ENCODE measurements at regions not wholly inside any gene's neighbourhood (a gene's known extent, or its start where the extent isn't known, plus 50 kb on each side); places are given as distances from the start of the nearest gene placed in this dataset.

DNA sequence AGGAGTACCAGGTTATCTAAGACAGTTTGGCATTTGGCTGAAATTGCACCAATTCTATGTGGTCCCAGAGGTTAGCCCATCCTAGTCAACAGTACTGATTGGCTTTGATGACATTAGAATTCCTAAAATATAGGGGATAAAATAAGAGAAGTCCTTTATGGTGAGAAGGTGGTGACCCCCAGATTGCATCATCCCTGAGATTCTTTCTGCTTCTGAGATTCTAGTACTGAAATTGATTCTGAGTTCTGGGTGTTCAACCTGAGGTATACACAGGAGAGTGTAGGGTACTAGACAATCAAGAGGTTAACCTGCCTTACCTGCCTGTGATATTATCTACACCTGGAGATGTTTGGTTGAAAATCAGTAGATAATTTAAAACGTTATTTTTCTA is 140.9 kb upstream of the MRPS22 start:
- DNase-seq (ENCODE audit: low spot score) (no peak), FAIRE-seq (no peak), ATAC-seq (no peak)
- H3K4me2 ChIP-seq (ENCODE audit: low read depth, low read length), result no peak overlapping the region
- no peaks in the 10 kb centered on the region for H3K4me1 ChIP-seq (ENCODE audit: insufficient read depth, low read length)
- no peak overlapping the region for H3K27ac ChIP-seq (ENCODE audit: extremely low read length, insufficient read depth, low read length)
- no peak for TF ChIP-seq GTF3A (CRISPR knock-in tag; conservative IDR thresholded peaks at IDR 0.05)
- TF ChIP-seq, protein P1, sequence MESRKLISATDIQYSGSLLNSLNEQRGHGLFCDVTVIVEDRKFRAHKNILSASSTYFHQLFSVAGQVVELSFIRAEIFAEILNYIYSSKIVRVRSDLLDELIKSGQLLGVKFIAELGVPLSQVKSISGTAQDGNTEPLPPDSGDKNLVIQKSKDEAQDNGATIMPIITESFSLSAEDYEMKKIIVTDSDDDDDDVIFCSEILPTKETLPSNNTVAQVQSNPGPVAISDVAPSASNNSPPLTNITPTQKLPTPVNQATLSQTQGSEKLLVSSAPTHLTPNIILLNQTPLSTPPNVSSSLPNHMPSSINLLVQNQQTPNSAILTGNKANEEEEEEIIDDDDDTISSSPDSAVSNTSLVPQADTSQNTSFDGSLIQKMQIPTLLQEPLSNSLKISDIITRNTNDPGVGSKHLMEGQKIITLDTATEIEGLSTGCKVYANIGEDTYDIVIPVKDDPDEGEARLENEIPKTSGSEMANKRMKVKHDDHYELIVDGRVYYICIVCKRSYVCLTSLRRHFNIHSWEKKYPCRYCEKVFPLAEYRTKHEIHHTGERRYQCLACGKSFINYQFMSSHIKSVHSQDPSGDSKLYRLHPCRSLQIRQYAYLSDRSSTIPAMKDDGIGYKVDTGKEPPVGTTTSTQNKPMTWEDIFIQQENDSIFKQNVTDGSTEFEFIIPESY (CRISPR knock-in tag; IDR thresholded peaks at IDR 0.05), result no peak
- no peak for TF ChIP-seq ZEB1 (IDR thresholded peaks at IDR 0.05; ENCODE audit: insufficient replicate concordance, low read depth)
- no peaks in the 10 kb centered on the region for H3K27me3 ChIP-seq (ENCODE audit: control insufficient read depth in 1 of 2, insufficient read depth in 2 of 2, low read length in 2 of 2)
- intact Hi-C loops (cut with micrococcal nuclease; ENCODE audit: unreplicated experiment), result loop anchor here (2.0 to 10.0 kb wide), 2 partner anchors 92 to 122 kb away; no protein-coding TSS in a partner anchor
- in situ Hi-C loops (cut with HindIII; ENCODE audit: extremely low pct_ligation_motif_present, low pct_unique_long_range_greater_than_20kb), result loop anchor here (5.0 kb wide), 2 partner anchors 96 to 266 kb away; no protein-coding TSS in a partner anchor
- WGBS (ENCODE audit: low lambda C conversion rate), result 7% methylated on average over 1 of the region's 1 CpG
- H4K20me1 ChIP-seq (ENCODE audit: insufficient read depth, low read length), result no peaks in the 10 kb centered on the region
- CTCF ChIA-PET (ENCODE audit: low intra/inter-chr PET ratio, low total read pairs), result interaction anchor here (1.1 to 1.4 kb wide), 2 partner anchors 91 to 182 kb away, joined by 3 to 6 read pairs; partner anchors contain the start of gene PRR23B
- H3K36me3 ChIP-seq (replicated peaks in 1 of 2; ENCODE audit: control insufficient read depth in 1 of 2, insufficient read depth in 2 of 2, low read length in 2 of 2), result no peaks in the 10 kb centered on the region
- no peak overlapping the region for H2AFZ ChIP-seq (ENCODE audit: low read length)
- H3K4me3 ChIP-seq (replicated peaks in 1 of 3; ENCODE audit: insufficient read depth in 1 of 3, low read depth in 2 of 3, low read length in 3 of 3), result no peak overlapping the region
- BruUV-seq (replicated peaks), result no TSS peak
- POLR2A ChIA-PET, result no interaction called here
- no peak overlapping the region for H3K9ac ChIP-seq (ENCODE audit: insufficient read depth, low read depth, low read length)
- no peaks in the 10 kb centered on the region for H3K79me2 ChIP-seq (ENCODE audit: insufficient read depth, low read length)
- no peaks in the 10 kb centered on the region for H3K9me3 ChIP-seq (ENCODE audit: low read length)

DNA sequence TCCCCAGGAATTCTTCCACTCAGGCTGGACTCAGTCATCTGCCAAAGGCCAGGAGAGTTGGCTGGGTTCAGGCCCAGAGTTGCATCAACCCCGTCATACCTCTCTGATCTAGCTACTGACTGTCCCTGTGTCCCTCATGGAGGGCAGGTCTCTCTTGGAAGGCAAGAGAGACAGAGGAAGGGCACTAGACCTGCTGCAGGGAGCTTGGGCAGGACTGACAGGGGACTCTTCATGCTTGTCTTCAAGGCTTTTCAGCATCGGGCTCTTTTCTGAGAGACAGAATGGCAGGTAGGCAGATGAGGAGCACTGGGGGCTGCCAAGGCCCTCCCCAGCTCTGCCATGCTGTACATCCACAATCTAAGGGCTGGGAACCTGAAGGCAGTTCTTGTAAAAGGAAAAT is 140.1 kb upstream of the MRPS22 start:
- Histone ChIP-seq H3K79me2 (ENCODE audit: insufficient read depth, low read length) (no peaks in the 10 kb centered on the region), H3K9me3 (ENCODE audit: low read length) (no peaks in the 10 kb centered on the region), H4K20me1 (ENCODE audit: insufficient read depth, low read length) (no peaks in the 10 kb centered on the region), H3K4me3 (replicated peaks in 1 of 3; ENCODE audit: insufficient read depth in 1 of 3, low read depth in 2 of 3, low read length in 3 of 3) (no peak overlapping the region), H3K4me1 (ENCODE audit: insufficient read depth, low read length) (no peaks in the 10 kb centered on the region), H3K4me2 (ENCODE audit: low read depth, low read length) (no peak overlapping the region), H3K27me3 (ENCODE audit: control insufficient read depth in 1 of 2, insufficient read depth in 2 of 2, low read length in 2 of 2) (no peaks in the 10 kb centered on the region), H3K36me3 (replicated peaks in 1 of 2; ENCODE audit: control insufficient read depth in 1 of 2, insufficient read depth in 2 of 2, low read length in 2 of 2) (no peaks in the 10 kb centered on the region), H2AFZ (ENCODE audit: low read length) (no peak overlapping the region), H3K9ac (ENCODE audit: insufficient read depth, low read depth, low read length) (no peak overlapping the region), H3K27ac (ENCODE audit: extremely low read length, insufficient read depth, low read length) (no peak overlapping the region)
- no TSS peak for BruUV-seq (replicated peaks)
- 0% methylated on average over 1 of the region's 2 CpGs for WGBS (ENCODE audit: low lambda C conversion rate)
- ATAC-seq, result no peak
- no peak for FAIRE-seq
- intact Hi-C loops (cut with micrococcal nuclease; ENCODE audit: unreplicated experiment) (loop anchor here (2.0 to 10.0 kb wide), 2 partner anchors 93 to 121 kb away; no protein-coding TSS in a partner anchor), in situ Hi-C loops (cut with HindIII; ENCODE audit: extremely low pct_ligation_motif_present, low pct_unique_long_range_greater_than_20kb) (loop anchor here (5.0 kb wide), 2 partner anchors 96 to 266 kb away; no protein-coding TSS in a partner anchor)
- DNase-seq (ENCODE audit: low spot score), result no peak
- ChIA-PET CTCF (ENCODE audit: low intra/inter-chr PET ratio, low total read pairs) (no interaction called here), POLR2A (no interaction called here)
- TF ChIP-seq EP300 (IDR thresholded peaks at IDR 0.05; ENCODE audit: low read depth in 2 of 2, low read length in 2 of 2), result no peak
- TF ChIP-seq EP300 (CRISPR knock-in tag; IDR thresholded peaks at IDR 0.05; ENCODE audit: borderline replicate concordance), result no peak
- TF ChIP-seq, protein P1 (CRISPR knock-in tag; IDR thresholded peaks at IDR 0.05), result no peak
- no peak for TF ChIP-seq CHCHD3 (CRISPR knock-in tag; IDR thresholded peaks at IDR 0.05)
- TF ChIP-seq ZNF75D (CRISPR knock-in tag; IDR thresholded peaks at IDR 0.05; ENCODE audit: borderline replicate concordance), result no peak
- TF ChIP-seq ZNF343 (CRISPR knock-in tag; IDR thresholded peaks at IDR 0.05), result no peak
